H9 (cell line): ENCODE measurements at regions not wholly inside any gene's neighbourhood (a gene's known extent, or its start where the extent isn't known, plus 50 kb on each side); places are given as distances from the start of the nearest gene placed in this dataset.

Experiments
- DNase-seq: peaks from one replicate; pipeline ENCODE4 v3.0.0-alpha.2; 2017
- H2AFZ ChIP-seq: one replicate; pipeline ENCODE4 v1.6.1; 2013; ENCODE audit warnings: mild to moderate bottlenecking, low read length, control low read depth, moderate library complexity
- H2AK5ac ChIP-seq: 2 replicates; pipeline ENCODE4 v1.6.1; 2013; ENCODE audit warnings: low read length, control low read depth, mixed read lengths; ENCODE audit not compliant: insufficient read length
- H2BK120ac ChIP-seq: one replicate; pipeline ENCODE4 v1.6.1; 2013; ENCODE audit warnings: low read depth, mild to moderate bottlenecking, low read length, control low read depth, inconsistent platforms; ENCODE audit not compliant: poor library complexity, severe bottlenecking
- H2BK12ac ChIP-seq: 2 replicates; pipeline ENCODE4 v1.6.1; 2013; ENCODE audit warnings: low read length, control low read depth, mixed read lengths, low read depth; ENCODE audit not compliant: insufficient read length
- H2BK15ac ChIP-seq: 2 replicates; pipeline ENCODE4 v1.6.1; 2013; ENCODE audit warnings: low read depth, low read length, control low read depth
- H2BK20ac ChIP-seq: one replicate; pipeline ENCODE4 v1.6.1; 2013; ENCODE audit warnings: low read depth, mild to moderate bottlenecking, low read length, control low read depth, inconsistent platforms; ENCODE audit not compliant: poor library complexity, severe bottlenecking
- H2BK5ac ChIP-seq: 2 replicates; pipeline ENCODE4 v1.6.1; 2013; ENCODE audit warnings: low read length, control low read depth, mixed read lengths; ENCODE audit not compliant: insufficient read length
- H3K14ac ChIP-seq: 2 replicates; pipeline ENCODE4 v1.6.1; 2013; ENCODE audit warnings: low read length, control low read depth; ENCODE audit not compliant: insufficient read depth
- H3K18ac ChIP-seq: 2 replicates; pipeline ENCODE4 v1.6.1; 2013; ENCODE audit warnings: low read depth, mild to moderate bottlenecking, mixed read lengths, low read length, control low read depth; ENCODE audit not compliant: insufficient read length
- H3K23ac ChIP-seq: 2 replicates; pipeline ENCODE4 v1.6.1; 2013; ENCODE audit warnings: low read length, control low read depth, mixed read lengths, low read depth; ENCODE audit not compliant: insufficient read length
- H3K23me2 ChIP-seq: 2 replicates; pipeline ENCODE4 v1.6.1; 2013; ENCODE audit warnings: low read depth, mild to moderate bottlenecking, mixed read lengths, low read length, control low read depth; ENCODE audit not compliant: insufficient read length, poor library complexity, severe bottlenecking
- H3K27ac ChIP-seq: 2 replicates; pipeline ENCODE4 v1.5.1; 2013; ENCODE audit warnings: low read length, control low read depth, mixed read lengths, low read depth; ENCODE audit not compliant: insufficient read length
- H3K27me3 ChIP-seq: 2 replicates; pipeline ENCODE4 v1.6.1; 2013; ENCODE audit warnings: low read length, control low read depth, inconsistent platforms; ENCODE audit not compliant: insufficient read depth
- H3K4ac ChIP-seq: 2 replicates; pipeline ENCODE4 v1.6.1; 2013; ENCODE audit warnings: low read depth, mild to moderate bottlenecking, control low read depth, inconsistent platforms, low read length, moderate library complexity
- H3K4me1 ChIP-seq: 2 replicates; pipeline ENCODE4 v1.6.1; 2013; ENCODE audit warnings: low read length, control low read depth, inconsistent platforms; ENCODE audit not compliant: insufficient read depth
- H3K4me2 ChIP-seq: 2 replicates; pipeline ENCODE4 v1.6.1; 2013; ENCODE audit warnings: low read length, control low read depth, mixed read lengths; ENCODE audit not compliant: insufficient read length, insufficient read depth
- H3K56ac ChIP-seq: 2 replicates; pipeline ENCODE4 v1.6.1; 2013; ENCODE audit warnings: low read depth, mild to moderate bottlenecking, mixed read lengths, low read length, control low read depth; ENCODE audit not compliant: insufficient read length
- H3K79me1 ChIP-seq: 2 replicates; pipeline ENCODE4 v1.6.1; 2013; ENCODE audit warnings: low read depth, mild to moderate bottlenecking, moderate library complexity, low read length, control low read depth, inconsistent platforms; ENCODE audit not compliant: insufficient read depth, poor library complexity, severe bottlenecking
- H3K79me2 ChIP-seq: 2 replicates; pipeline ENCODE4 v1.6.1; 2013; ENCODE audit warnings: low read length, control low read depth, inconsistent platforms; ENCODE audit not compliant: insufficient read depth
- H3K9ac ChIP-seq: 2 replicates; pipeline ENCODE4 v1.6.1; 2013; ENCODE audit warnings: low read length, control low read depth, mixed read lengths; ENCODE audit not compliant: insufficient read length; ENCODE audit errors: extremely low read depth
- H3K9me3 ChIP-seq: one replicate; pipeline ENCODE4 v1.6.1; 2013; ENCODE audit warnings: low read depth, low read length, inconsistent platforms; ENCODE audit not compliant: control insufficient read depth
- H3T11ph ChIP-seq: one replicate; pipeline ENCODE4 v1.6.1; 2013; ENCODE audit warnings: mild to moderate bottlenecking, low read length, control low read depth, inconsistent platforms
- H4K20me1 ChIP-seq: one replicate; pipeline ENCODE4 v1.6.1; 2013; ENCODE audit not compliant: control insufficient read depth, insufficient read length, insufficient read depth
- H4K5ac ChIP-seq: 2 replicates; pipeline ENCODE4 v1.6.1; 2013; ENCODE audit warnings: low read depth, mild to moderate bottlenecking, mixed read lengths, low read length, control low read depth; ENCODE audit not compliant: insufficient read length
- H4K8ac ChIP-seq: replicated peaks from 2 replicates; pipeline ENCODE4 v1.6.1; 2013; ENCODE audit warnings: low read length, control low read depth, mixed read lengths, low read depth; ENCODE audit not compliant: insufficient read length
- H4K91ac ChIP-seq: 2 replicates; pipeline ENCODE4 v1.6.1; 2013; ENCODE audit warnings: low read depth, mild to moderate bottlenecking, moderate library complexity, mixed read lengths, low read length, control low read depth; ENCODE audit not compliant: insufficient read length
- H3K27ac Mint-ChIP-seq, 3 experiments: 2 replicates in 2 of 3; 3 replicates in 1 of 3; pipeline ENCODE4 v1.8.0; 2020 to 2021; ENCODE audit warnings: mixed read lengths in 3 of 3, mild to moderate bottlenecking in 1 of 3, moderate library complexity in 1 of 3
- H3K27me3 Mint-ChIP-seq: 2 replicates; pipeline ENCODE4 v1.8.0; 2021; ENCODE audit warnings: low read depth, mild to moderate bottlenecking, moderate library complexity, mixed read lengths
- H3K36me3 Mint-ChIP-seq, 3 experiments: 2 replicates in 2 of 3; 3 replicates in 1 of 3; pipeline ENCODE4 v1.8.0; 2020 to 2021; ENCODE audit warnings: low read depth in 3 of 3, mixed read lengths in 3 of 3; ENCODE audit not compliant: insufficient read depth in 1 of 3
- H3K4me1 Mint-ChIP-seq, 2 experiments: 2 replicates each; pipeline ENCODE4 v1.8.0; 2020; ENCODE audit warnings: mixed read lengths in 2 of 2
- H3K4me3 Mint-ChIP-seq, 2 experiments: 2 replicates in 1 of 2; 3 replicates in 1 of 2; pipeline ENCODE4 v1.8.0; 2020 to 2021; ENCODE audit warnings: mild to moderate bottlenecking in 2 of 2, mixed read lengths in 2 of 2, moderate library complexity in 1 of 2
- H3K9me3 Mint-ChIP-seq, 2 experiments: 2 replicates in 1 of 2; 3 replicates in 1 of 2; pipeline ENCODE4 v1.8.0; 2020; ENCODE audit warnings: mild to moderate bottlenecking in 2 of 2, mixed read lengths in 2 of 2, moderate library complexity in 1 of 2
- WGBS: extraction: QIAGEN DNeasy Blood & Tissue Kit; methylation state at CpG from one replicate; pipeline ENCODE4 v1.1.7; 2013; ENCODE audit warnings: missing lambda C conversion rate, low lambda C conversion rate, mixed read lengths; ENCODE audit not compliant: insufficient read length; ENCODE audit errors: extremely low coverage; 5-methylcytosine and 5-hydroxymethylcytosine counted together
- TF ChIP-seq, protein P1 (sequence below): fragments of 200-600 bp; sonication (generic); conservative IDR thresholded peaks from 3 replicates; pipeline ENCODE4 v1.8.0; 2021; ENCODE audit warnings: antibody characterized with exemption, mild to moderate bottlenecking

DNA sequence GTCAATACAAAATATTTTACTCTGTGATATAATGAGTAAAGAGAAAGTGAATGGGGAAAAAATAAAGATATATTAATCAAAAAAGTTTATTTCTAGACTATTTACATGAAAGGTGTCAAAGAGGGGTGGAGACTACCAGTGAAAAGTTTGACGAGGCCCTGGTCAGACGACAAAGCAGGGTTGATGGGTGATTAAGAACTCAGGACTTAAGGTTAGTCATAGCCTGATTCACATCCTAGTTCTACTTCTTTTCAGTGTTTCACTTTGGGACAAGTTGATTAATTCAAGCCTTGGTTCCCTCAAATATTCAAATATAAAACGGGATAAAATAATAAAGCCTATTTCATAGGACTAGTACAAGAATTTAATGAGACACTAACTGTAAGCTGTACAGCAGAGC lies 178.2 kb upstream of the HS3ST5 start:
- no peaks in the 10 kb centered on the region for H3K79me2 ChIP-seq
- no peak overlapping the region for H3K9ac ChIP-seq
- H3K14ac ChIP-seq = no peak overlapping the region
- H3K27me3 Mint-ChIP-seq = no peaks in the 10 kb centered on the region
- H2BK120ac ChIP-seq = no peak overlapping the region
- H2BK15ac ChIP-seq = no peak overlapping the region
- H3K23me2 ChIP-seq = no peaks in the 10 kb centered on the region
- H3K4me2 ChIP-seq = no peak overlapping the region
- H2BK20ac ChIP-seq = no peak overlapping the region
- no peak for DNase-seq
- H4K5ac ChIP-seq = no peak overlapping the region
- no peaks in the 10 kb centered on the region for H3K79me1 ChIP-seq
- no peaks in the 10 kb centered on the region for H3K27me3 ChIP-seq
- TF ChIP-seq, protein P1, sequence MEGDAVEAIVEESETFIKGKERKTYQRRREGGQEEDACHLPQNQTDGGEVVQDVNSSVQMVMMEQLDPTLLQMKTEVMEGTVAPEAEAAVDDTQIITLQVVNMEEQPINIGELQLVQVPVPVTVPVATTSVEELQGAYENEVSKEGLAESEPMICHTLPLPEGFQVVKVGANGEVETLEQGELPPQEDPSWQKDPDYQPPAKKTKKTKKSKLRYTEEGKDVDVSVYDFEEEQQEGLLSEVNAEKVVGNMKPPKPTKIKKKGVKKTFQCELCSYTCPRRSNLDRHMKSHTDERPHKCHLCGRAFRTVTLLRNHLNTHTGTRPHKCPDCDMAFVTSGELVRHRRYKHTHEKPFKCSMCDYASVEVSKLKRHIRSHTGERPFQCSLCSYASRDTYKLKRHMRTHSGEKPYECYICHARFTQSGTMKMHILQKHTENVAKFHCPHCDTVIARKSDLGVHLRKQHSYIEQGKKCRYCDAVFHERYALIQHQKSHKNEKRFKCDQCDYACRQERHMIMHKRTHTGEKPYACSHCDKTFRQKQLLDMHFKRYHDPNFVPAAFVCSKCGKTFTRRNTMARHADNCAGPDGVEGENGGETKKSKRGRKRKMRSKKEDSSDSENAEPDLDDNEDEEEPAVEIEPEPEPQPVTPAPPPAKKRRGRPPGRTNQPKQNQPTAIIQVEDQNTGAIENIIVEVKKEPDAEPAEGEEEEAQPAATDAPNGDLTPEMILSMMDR = no peak
- peaks cover 16 to 17% of the 10 kb centered on the region in 2 experiments for H3K4me1 Mint-ChIP-seq
- peaks cover 3% of the 10 kb centered on the region; the same call in 1 of the 2 replicates for H3K4me1 ChIP-seq
- H3K27ac ChIP-seq = no peak overlapping the region
- no peaks in the 10 kb centered on the region for H3K9me3 ChIP-seq
- H3K9me3 Mint-ChIP-seq = no peaks in the 10 kb centered on the region
- H3T11ph ChIP-seq = no peak overlapping the region
- no CpG with 5 or more reads among the region's 3 CpGs for WGBS
- H2AFZ ChIP-seq = no peak overlapping the region
- no peak overlapping the region for H3K23ac ChIP-seq
- no peak overlapping the region for H3K27ac Mint-ChIP-seq
- no peaks in the 10 kb centered on the region for H3K36me3 Mint-ChIP-seq
- no peak overlapping the region for H2AK5ac ChIP-seq
- H3K18ac ChIP-seq = no peak overlapping the region
- no peak overlapping the region for H3K4me3 Mint-ChIP-seq
- H3K56ac ChIP-seq = no peak overlapping the region
- H4K8ac ChIP-seq = no peak overlapping the region
- H4K20me1 ChIP-seq = no peaks in the 10 kb centered on the region
- no peak overlapping the region for H2BK12ac ChIP-seq
- no peak overlapping the region for H2BK5ac ChIP-seq
- no peak overlapping the region for H3K4ac ChIP-seq
- no peak overlapping the region for H4K91ac ChIP-seq
